ENCODE measurements at regions not wholly inside any gene's neighbourhood (a gene's known extent, or its start where the extent isn't known, plus 50 kb on each side); places are given as distances from the start of the nearest gene placed in this dataset.

DNA sequence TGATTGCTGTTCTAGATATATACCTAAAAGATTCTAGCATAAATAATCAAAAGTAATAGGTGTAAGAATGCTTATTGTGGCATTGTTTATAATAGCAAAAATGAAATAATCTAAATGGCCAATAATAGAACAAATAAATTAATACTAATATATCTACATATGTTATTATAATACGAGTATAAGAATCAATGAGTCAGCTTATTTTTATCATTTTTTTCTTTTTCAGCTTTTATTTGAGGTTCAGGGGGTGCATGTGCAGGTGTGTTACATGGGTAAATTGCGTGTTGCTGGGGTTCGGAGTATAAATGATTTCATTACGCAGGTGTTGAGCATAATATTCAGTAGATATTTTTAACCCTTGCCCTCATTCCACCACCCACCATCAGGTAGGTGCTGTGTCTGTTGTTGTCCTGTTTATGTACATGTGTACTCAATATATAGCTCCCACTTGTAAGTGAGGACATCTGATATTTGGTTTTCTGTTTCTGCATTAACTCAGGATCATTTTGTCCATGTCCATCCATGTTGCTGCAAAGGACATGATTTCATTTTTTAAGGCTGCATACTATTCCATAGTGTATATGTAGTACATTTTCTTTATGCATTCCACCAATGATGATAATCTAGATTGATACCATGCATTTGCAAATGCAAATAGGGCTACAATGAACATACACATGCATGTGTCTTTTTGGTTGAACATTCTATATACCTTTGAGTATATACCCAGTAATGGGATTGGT lies 122.2 kb upstream of the GMNC start:
- DNase-seq (no peak), ATAC-seq (no peak)
- TF ChIP-seq, protein P1, sequence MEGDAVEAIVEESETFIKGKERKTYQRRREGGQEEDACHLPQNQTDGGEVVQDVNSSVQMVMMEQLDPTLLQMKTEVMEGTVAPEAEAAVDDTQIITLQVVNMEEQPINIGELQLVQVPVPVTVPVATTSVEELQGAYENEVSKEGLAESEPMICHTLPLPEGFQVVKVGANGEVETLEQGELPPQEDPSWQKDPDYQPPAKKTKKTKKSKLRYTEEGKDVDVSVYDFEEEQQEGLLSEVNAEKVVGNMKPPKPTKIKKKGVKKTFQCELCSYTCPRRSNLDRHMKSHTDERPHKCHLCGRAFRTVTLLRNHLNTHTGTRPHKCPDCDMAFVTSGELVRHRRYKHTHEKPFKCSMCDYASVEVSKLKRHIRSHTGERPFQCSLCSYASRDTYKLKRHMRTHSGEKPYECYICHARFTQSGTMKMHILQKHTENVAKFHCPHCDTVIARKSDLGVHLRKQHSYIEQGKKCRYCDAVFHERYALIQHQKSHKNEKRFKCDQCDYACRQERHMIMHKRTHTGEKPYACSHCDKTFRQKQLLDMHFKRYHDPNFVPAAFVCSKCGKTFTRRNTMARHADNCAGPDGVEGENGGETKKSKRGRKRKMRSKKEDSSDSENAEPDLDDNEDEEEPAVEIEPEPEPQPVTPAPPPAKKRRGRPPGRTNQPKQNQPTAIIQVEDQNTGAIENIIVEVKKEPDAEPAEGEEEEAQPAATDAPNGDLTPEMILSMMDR (IDR thresholded peaks at IDR 0.05) = no peak
- intact Hi-C loops (cut with DNase I, micrococcal nuclease) = no loop called here
- Histone ChIP-seq H3K4me3 (no peak overlapping the region), H3K4me1 (ENCODE audit: low read depth) (no peaks in the 10 kb centered on the region), H3K9me3 (no peaks in the 10 kb centered on the region), H3K36me3 (ENCODE audit: low read depth) (no peaks in the 10 kb centered on the region)

DNA sequence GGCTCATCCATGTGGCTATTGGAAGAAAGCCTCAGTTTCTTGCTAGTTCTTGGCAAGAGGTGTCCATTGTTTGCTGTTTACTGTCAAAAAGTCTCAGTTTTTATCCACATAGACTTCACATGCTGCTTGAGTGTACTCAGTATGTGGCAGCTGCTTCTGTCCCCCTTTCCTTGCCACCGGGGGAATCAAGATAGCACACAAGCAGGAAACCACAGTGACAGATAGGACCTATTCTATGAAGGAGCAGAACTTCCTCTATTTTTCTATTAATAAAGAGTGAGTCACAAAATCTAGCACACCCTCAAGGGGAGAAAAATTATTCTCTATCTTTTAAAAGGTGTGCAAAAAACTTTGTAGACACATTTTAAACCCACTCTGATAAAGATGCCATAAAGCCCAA lies 121.4 kb upstream of the GMNC start:
- TF ChIP-seq, protein P1 (IDR thresholded peaks at IDR 0.05) = no peak
- no peaks in the 10 kb centered on the region for H3K4me1 ChIP-seq (ENCODE audit: low read depth)
- H3K4me3 ChIP-seq = no peak overlapping the region
- H3K36me3 ChIP-seq (ENCODE audit: low read depth) = no peaks in the 10 kb centered on the region
- DNase-seq = no peak
- intact Hi-C loops (cut with DNase I, micrococcal nuclease) = no loop called here
- H3K9me3 ChIP-seq = no peaks in the 10 kb centered on the region
- ATAC-seq = no peak

DNA sequence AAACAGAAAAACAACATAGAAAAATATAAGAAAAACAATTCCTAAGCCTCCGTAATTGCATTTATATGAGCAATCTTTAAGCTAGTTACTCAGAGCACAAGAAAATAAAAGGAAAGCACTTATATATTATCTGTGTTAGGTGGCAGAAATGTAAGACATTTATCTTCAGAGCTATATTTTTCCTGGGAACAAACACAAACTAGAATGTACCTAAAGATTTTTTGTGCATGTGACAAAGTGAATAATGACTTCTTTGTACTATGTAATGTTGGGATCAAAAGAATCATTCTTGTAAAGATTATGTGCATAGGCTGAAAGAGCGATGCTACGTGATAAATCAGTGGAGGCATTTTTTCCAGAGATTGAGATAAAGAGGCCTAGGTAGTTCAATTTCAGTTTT lies 111.3 kb upstream of the GMNC start:
- H3K36me3 ChIP-seq (ENCODE audit: low read depth) = no peaks in the 10 kb centered on the region
- no peaks in the 10 kb centered on the region for H3K9me3 ChIP-seq
- DNase-seq (no peak), ATAC-seq (no peak)
- no peak overlapping the region for H3K4me3 ChIP-seq
- intact Hi-C loops (cut with DNase I, micrococcal nuclease) = no loop called here
- no peaks in the 10 kb centered on the region for H3K4me1 ChIP-seq (ENCODE audit: low read depth)
- TF ChIP-seq, protein P1 (IDR thresholded peaks at IDR 0.05) = no peak

DNA sequence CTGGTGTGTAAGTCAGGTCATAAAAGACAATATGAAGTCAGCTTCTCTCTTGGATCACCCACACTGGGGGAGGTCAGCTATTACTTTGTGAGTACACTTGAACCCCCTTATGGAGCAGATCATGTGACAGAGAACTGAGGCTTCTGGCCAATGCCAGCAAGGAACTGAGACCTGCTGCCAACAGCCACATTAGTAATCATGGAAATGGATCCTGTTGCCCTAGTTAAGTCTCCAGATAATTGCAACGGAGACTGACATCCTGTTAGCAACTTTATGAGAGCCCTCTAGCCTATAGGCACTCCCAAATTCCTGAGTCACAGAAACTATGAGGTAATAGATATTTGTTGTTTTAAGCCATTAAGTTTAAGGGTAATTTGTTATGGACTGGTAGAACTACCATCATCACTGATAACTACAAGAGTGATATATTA lies 110.4 kb upstream of the GMNC start:
- H3K9me3 ChIP-seq = no peaks in the 10 kb centered on the region
- TF ChIP-seq, protein P1 (IDR thresholded peaks at IDR 0.05) = no peak
- no peak for DNase-seq
- no peak overlapping the region for H3K4me3 ChIP-seq
- no peaks in the 10 kb centered on the region for H3K4me1 ChIP-seq (ENCODE audit: low read depth)
- intact Hi-C loops (cut with DNase I, micrococcal nuclease) = no loop called here
- H3K36me3 ChIP-seq (ENCODE audit: low read depth) = no peaks in the 10 kb centered on the region
- ATAC-seq = no peak

DNA sequence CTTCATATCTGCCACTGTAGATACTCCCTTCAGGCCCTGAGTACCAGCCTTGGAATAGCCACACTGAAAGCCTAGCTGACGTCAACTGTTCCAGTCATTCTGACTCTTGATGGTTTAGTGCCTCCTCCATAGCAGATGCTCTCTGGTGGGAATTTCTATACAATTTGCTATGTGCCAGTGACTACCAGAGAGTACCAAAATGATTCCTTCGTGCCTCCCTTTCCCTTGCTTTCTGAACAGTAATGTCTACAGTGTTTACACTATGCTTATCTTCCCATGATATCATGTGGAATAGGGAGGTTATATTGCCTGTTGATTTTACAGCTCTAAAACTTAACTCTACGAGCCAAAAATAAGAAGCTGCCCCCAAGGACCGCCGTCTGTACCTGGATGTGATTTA lies 109.7 kb upstream of the GMNC start:
- Histone ChIP-seq H3K4me1 (ENCODE audit: low read depth) (no peaks in the 10 kb centered on the region), H3K4me3 (no peak overlapping the region), H3K36me3 (ENCODE audit: low read depth) (no peaks in the 10 kb centered on the region), H3K9me3 (no peaks in the 10 kb centered on the region)
- no peak for DNase-seq
- intact Hi-C loops (cut with DNase I, micrococcal nuclease) = no loop called here
- no peak for ATAC-seq
- TF ChIP-seq, protein P1 (IDR thresholded peaks at IDR 0.05) = no peak

DNA sequence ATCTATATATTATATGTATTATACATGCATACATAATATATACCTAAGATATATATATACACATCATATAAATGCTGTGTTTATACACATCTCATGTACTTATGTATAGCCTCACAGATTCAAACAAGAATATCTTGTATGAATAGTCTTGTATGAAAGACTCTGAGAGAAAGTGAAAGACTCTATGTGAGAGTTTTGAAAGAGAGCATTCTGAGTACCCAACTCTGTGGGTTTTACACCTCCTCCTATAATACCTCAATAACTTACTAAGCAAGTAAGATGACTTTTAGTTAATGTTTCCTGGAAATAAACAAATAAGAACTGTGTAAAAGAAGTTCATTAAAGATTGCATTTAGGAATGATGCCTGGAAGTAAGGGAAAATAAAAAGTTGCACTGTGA lies 108.1 kb upstream of the GMNC start:
- Histone ChIP-seq H3K36me3 (ENCODE audit: low read depth) (no peaks in the 10 kb centered on the region), H3K9me3 (no peaks in the 10 kb centered on the region), H3K4me3 (no peak overlapping the region), H3K4me1 (ENCODE audit: low read depth) (no peaks in the 10 kb centered on the region)
- no peak for DNase-seq
- no peak for ATAC-seq
- intact Hi-C loops (cut with DNase I, micrococcal nuclease) = no loop called here
- TF ChIP-seq, protein P1 (IDR thresholded peaks at IDR 0.05) = no peak

Data from mucosa of descending colon (tissue), 3 donors.